ENCODE measurements at regions not wholly inside any gene's neighbourhood (a gene's known extent, or its start where the extent isn't known, plus 50 kb on each side); places are given as distances from the start of the nearest gene placed in this dataset.

DNA sequence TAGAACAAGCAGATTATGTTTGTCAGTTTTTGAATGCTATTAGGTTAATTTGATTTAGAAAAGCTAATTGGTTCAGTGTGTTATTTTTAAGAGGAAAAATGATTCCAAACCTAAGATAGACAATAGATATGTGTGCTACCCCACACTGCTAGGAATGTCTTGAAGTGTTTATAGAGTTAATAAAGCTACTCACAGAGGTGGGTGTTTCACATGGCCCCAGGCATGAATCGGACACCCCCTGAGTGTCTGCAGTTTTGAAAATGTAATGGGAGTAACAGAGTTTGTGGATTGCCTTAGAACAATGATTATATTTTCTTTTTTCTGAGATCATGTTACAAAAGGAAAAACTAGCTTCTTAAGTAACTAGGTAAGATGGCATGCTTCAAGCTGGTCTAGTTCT lies 348.3 kb downstream of the ADCYAP1 start:
- H3K4me3 Mint-ChIP-seq (ENCODE audit: low read depth): no peak overlapping the region
- no peaks in the 10 kb centered on the region for H3K27me3 Mint-ChIP-seq
- TF ChIP-seq, protein P1, sequence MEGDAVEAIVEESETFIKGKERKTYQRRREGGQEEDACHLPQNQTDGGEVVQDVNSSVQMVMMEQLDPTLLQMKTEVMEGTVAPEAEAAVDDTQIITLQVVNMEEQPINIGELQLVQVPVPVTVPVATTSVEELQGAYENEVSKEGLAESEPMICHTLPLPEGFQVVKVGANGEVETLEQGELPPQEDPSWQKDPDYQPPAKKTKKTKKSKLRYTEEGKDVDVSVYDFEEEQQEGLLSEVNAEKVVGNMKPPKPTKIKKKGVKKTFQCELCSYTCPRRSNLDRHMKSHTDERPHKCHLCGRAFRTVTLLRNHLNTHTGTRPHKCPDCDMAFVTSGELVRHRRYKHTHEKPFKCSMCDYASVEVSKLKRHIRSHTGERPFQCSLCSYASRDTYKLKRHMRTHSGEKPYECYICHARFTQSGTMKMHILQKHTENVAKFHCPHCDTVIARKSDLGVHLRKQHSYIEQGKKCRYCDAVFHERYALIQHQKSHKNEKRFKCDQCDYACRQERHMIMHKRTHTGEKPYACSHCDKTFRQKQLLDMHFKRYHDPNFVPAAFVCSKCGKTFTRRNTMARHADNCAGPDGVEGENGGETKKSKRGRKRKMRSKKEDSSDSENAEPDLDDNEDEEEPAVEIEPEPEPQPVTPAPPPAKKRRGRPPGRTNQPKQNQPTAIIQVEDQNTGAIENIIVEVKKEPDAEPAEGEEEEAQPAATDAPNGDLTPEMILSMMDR (IDR thresholded peaks at IDR 0.05; ENCODE audit: unreplicated experiment): no peak
- H3K27ac Mint-ChIP-seq: no peak overlapping the region
- peaks cover 8% of the 10 kb centered on the region for H3K9me3 Mint-ChIP-seq (ENCODE audit: low read depth)
- peaks cover 2% of the 10 kb centered on the region for H3K36me3 Mint-ChIP-seq (ENCODE audit: insufficient read depth)
- H3K4me1 Mint-ChIP-seq (ENCODE audit: low read depth): peaks cover 5% of the 10 kb centered on the region
- DNase-seq (ENCODE audit: low spot score, unreplicated experiment): no peak

DNA sequence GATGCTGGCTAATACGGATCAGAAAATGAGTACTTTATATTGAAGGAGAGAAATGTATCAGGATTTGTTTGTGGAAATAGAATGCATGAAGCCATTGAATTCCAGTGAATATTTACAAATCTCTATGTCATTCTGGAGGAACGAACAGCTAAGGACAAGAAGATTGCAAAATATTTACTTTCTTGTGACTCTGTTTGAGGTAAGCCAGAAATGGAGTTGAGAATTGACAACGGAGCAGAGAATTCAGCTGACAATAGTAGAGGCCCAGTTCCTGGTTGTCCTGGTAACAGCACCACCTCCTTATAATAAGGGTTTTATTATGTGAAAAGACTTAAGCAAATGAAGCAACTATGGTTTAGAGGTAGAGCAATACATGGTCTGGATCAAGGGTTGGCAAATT lies 349.2 kb downstream of the ADCYAP1 start:
- H3K4me1 Mint-ChIP-seq (ENCODE audit: low read depth): peaks cover 5% of the 10 kb centered on the region
- H3K36me3 Mint-ChIP-seq (ENCODE audit: insufficient read depth): peaks cover 2% of the 10 kb centered on the region
- no peaks in the 10 kb centered on the region for H3K27me3 Mint-ChIP-seq
- no peak overlapping the region for H3K4me3 Mint-ChIP-seq (ENCODE audit: low read depth)
- TF ChIP-seq, protein P1 (IDR thresholded peaks at IDR 0.05; ENCODE audit: unreplicated experiment): no peak
- H3K27ac Mint-ChIP-seq: no peak overlapping the region
- peaks cover 12% of the 10 kb centered on the region for H3K9me3 Mint-ChIP-seq (ENCODE audit: low read depth)
- DNase-seq (ENCODE audit: low spot score, unreplicated experiment): no peak

DNA sequence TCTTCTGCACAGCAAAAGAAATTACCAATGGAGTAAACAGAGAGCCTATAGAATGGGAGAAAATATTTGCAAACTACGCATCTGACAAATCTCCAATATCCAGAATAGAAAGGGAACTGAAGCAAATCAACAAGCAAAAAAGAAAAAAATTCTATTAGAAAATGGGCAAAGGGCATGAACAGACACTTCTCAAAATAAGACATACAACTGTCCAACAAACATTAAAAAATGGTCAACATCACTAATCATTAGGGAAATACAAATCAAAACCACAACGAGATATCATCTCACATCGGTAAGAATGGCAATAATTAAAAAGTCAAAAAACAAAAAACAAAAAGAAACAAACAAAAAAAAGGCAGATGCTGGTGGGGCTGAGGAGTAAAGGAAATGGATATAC lies 356.4 kb downstream of the ADCYAP1 start:
- Mint-ChIP-seq H3K27ac (no peak overlapping the region), H3K4me1 (ENCODE audit: low read depth) (no peaks in the 10 kb centered on the region), H3K9me3 (ENCODE audit: low read depth) (peaks cover 44% of the 10 kb centered on the region), H3K27me3 (no peaks in the 10 kb centered on the region), H3K36me3 (ENCODE audit: insufficient read depth) (peaks cover 7% of the 10 kb centered on the region), H3K4me3 (ENCODE audit: low read depth) (no peak overlapping the region)
- no peak for DNase-seq (ENCODE audit: low spot score, unreplicated experiment)
- TF ChIP-seq, protein P1 (IDR thresholded peaks at IDR 0.05; ENCODE audit: unreplicated experiment): no peak

DNA sequence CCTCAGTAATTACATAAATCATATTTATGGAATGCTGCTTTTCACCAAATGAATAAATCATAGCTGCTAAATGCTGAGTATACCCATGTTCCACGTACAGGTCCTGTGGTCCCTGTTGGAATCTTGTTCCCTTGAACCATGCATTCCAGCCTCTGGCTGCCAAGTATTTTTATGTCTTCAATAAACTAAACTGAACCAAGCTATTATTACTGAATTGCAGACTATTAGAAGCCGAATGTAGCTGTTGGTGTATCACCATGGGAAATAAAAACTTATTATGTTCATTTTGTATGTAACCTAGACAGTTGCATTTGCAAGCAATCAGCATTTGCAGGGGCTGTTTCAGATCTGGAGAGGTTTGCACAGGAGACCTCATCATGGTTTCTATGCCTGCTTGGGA lies 362.4 kb downstream of the ADCYAP1 start:
- Mint-ChIP-seq H3K27me3 (no peaks in the 10 kb centered on the region), H3K27ac (no peak overlapping the region), H3K36me3 (ENCODE audit: insufficient read depth) (no peaks in the 10 kb centered on the region), H3K4me3 (ENCODE audit: low read depth) (no peak overlapping the region), H3K9me3 (ENCODE audit: low read depth) (peaks cover 3% of the 10 kb centered on the region), H3K4me1 (ENCODE audit: low read depth) (no peaks in the 10 kb centered on the region)
- no peak for DNase-seq (ENCODE audit: low spot score, unreplicated experiment)
- TF ChIP-seq, protein P1 (IDR thresholded peaks at IDR 0.05; ENCODE audit: unreplicated experiment): no peak

DNA sequence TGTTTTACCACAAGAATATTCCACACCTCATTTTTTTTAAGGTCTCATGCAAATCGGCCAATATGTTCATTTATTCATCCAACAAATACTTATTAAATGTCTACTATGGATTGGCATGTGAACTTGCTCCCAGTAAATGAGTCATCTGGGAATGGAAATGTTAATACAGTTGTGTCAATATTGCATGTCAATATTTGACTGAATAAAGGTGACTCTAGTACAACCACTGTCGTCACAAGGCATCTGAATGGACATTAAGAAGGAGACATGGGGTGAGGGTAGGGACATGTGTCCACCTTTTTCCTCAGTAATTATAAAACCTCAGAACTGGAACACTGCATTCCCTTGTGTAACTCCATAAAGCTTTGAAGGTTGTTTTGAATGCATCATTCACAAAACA lies 365.4 kb downstream of the ADCYAP1 start:
- TF ChIP-seq, protein P1 (IDR thresholded peaks at IDR 0.05; ENCODE audit: unreplicated experiment): no peak
- no peak for DNase-seq (ENCODE audit: low spot score, unreplicated experiment)
- no peaks in the 10 kb centered on the region for H3K36me3 Mint-ChIP-seq (ENCODE audit: insufficient read depth)

More for the DNA sequence above, 365.4 kb downstream of the ADCYAP1 start:
- Mint-ChIP-seq H3K4me3 (ENCODE audit: low read depth) (no peak overlapping the region), H3K9me3 (ENCODE audit: low read depth) (no peaks in the 10 kb centered on the region), H3K4me1 (ENCODE audit: low read depth) (no peaks in the 10 kb centered on the region), H3K27ac (no peak overlapping the region), H3K27me3 (no peaks in the 10 kb centered on the region)
